DND-41 (cell line): ENCODE measurements at regions not wholly inside any gene's neighbourhood (a gene's known extent, or its start where the extent isn't known, plus 50 kb on each side); places are given as distances from the start of the nearest gene placed in this dataset.
"Not testable (repeated sequence)": the region's sequence is repeated elsewhere in the genome, so short reads cannot be mapped to it uniquely, and the experiment has no call there.

Experiments used
- EZH2 ChIP-seq: IDR thresholded peaks from 3 replicates; pipeline ENCODE4 v1.6.1; 2012; ENCODE audit warnings: borderline replicate concordance, low read depth, mild to moderate bottlenecking, moderate library complexity, low read length, inconsistent platforms; ENCODE audit not compliant: severe bottlenecking
- TF ChIP-seq, protein P1 (sequence below): IDR thresholded peaks from 2 replicates; pipeline ENCODE4 v1.5.1; 2012; ENCODE audit warnings: borderline replicate concordance, low read length, moderate library complexity, mild to moderate bottlenecking; ENCODE audit not compliant: poor library complexity, severe bottlenecking; ENCODE audit errors: extremely low read depth

DNA sequence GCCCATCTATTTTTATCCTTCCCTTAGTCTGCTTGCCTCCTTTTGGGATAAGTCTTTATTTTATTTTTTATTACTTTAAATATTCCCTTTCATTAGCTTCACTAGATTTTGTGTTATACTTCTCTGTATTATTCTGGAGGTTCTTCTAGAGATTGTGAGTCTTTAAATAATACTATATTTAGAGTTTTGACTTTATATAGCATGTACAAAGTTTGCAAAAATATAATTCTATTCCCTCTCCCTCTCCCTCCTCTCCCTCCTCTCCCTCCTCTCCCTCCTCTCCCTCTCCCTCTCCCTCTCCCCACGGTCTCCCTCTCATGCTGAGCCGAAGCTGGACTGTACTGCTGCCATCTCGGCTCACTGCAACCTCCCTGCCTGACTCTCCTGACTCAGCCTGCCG, 298.5 kb upstream of the DYNLRB2 start:
- TF ChIP-seq, protein P1, sequence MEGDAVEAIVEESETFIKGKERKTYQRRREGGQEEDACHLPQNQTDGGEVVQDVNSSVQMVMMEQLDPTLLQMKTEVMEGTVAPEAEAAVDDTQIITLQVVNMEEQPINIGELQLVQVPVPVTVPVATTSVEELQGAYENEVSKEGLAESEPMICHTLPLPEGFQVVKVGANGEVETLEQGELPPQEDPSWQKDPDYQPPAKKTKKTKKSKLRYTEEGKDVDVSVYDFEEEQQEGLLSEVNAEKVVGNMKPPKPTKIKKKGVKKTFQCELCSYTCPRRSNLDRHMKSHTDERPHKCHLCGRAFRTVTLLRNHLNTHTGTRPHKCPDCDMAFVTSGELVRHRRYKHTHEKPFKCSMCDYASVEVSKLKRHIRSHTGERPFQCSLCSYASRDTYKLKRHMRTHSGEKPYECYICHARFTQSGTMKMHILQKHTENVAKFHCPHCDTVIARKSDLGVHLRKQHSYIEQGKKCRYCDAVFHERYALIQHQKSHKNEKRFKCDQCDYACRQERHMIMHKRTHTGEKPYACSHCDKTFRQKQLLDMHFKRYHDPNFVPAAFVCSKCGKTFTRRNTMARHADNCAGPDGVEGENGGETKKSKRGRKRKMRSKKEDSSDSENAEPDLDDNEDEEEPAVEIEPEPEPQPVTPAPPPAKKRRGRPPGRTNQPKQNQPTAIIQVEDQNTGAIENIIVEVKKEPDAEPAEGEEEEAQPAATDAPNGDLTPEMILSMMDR = not testable (repeated sequence)
- not testable (repeated sequence) for TF ChIP-seq EZH2
